ENCODE measurements at regions not wholly inside any gene's neighbourhood (a gene's known extent, or its start where the extent isn't known, plus 50 kb on each side); places are given as distances from the start of the nearest gene placed in this dataset.
"Not testable (repeated sequence)": the region's sequence is repeated elsewhere in the genome, so short reads cannot be mapped to it uniquely, and the experiment has no call there.

DNA sequence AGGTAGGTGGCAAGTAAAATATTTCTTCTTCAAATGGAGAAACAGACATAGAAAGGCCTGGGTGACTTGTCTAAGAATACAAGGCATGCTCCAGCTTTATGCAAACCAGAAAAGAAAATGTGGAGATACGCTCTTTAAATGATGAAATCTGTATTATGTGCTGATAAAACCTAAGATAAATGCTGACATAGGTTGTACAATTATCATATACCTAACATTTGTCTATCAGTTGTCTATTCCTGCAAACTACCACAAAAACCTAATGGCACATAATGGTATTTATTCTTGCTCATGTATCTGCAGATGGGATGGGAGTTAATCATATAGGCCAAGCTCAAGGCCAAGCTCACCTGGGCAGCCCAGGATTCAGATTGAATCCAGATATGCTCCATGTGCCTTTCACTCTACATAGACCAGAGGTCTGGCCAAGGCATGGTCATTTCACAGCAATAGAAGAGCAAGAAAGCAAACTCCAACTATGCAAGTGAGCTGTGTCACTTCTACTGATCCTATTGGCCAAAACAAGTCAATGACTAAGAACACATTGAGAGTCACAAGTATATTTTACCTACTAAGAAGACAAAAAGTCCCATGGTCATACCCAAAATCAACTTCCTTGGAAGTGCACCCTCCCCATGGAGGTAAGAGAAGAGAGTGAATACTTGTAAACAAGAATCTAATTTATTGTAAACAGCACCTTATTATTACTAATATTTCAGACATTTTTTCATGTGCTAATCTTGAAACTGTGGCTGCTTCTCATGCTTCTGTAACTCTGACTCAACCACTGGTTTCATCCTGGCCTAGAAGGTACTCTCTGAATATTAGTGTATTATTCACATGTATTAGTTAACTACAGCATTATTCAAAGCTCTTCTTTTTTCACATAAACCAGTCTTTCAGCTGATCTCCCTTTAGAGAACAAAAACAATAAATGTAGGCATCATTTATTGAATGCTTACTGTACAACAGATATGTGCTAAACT lies 270.7 kb upstream of the SOX9 start:
- DNase-seq: no peak

DNA sequence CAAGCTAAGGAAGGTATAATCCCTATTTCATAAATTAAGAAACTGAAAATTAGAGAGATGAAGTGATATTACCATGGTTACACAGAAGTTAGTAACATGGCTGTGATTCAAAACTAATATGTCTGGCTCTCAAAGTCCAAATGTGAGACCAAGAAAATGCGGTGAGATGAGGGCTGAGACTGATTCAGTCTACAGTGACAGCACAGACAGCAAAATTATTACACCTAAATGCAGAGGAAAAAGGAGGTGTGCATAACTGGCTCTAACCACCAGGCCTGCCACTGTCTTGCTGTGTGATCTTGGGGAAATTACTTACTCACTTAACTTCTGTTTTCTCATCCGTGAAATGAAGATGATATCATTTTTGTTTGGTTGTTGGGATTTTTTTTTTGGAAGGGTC lies 270.0 kb upstream of the SOX9 start:
- no peak for DNase-seq

DNA sequence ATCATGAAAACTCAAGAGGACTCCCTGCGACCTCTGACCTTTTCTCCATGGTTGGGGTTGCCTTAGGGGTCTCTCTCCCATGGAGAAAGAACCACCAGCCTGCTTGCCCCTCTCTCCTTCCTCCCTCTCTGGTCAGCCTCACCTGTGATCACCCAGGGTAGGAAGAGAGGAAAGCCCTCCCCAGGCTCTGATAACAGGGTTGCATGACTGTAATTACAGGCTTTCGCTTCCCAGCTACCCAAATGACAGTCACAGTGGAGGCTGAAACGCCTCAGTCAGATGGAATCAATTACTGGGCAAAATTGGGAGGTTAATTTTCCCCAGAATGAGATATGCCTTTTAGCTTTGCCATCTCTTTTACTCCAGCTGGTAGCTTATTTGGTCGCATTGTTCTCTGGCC lies 265.8 kb upstream of the SOX9 start:
- no peak for DNase-seq

DNA sequence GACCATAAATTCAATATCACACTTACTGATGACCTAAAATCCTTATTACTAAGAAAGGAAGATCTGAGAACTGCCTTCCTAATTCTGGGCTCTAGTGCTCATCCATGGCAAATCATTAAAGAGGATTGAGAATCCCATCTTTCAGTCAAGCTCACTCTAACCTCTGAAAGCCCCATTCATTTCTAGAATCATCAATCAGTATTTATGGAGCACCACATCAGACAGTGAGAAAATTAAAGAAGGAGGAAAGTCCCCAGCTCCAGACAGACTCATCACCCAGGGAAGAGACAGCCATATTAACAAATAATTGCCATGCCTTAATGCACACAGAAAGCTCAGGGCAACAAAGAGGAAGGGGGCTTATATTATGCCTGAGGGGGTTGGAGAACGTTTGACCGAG lies 256.1 kb upstream of the SOX9 start:
- no peak for DNase-seq

DNA sequence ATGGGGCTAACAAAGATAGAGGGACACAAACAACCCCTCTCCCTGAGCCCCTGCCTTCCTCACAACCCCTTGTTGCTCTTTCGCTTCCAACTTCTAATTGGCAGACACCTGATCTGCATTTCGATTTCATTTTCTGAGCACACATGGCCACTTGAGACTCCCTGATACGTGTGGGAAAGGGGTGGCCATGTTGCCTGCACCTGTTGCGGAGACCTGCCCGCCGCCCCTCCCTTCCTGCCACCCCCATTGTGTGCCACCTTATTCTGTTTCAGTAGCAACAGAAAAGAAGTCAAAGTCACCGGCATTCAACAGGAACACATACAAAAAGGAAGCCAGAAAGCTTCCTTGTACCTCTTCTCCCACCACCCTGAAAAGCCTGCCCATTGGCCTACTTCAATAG lies 254.7 kb upstream of the SOX9 start:
- DNase-seq: no peak

DNA sequence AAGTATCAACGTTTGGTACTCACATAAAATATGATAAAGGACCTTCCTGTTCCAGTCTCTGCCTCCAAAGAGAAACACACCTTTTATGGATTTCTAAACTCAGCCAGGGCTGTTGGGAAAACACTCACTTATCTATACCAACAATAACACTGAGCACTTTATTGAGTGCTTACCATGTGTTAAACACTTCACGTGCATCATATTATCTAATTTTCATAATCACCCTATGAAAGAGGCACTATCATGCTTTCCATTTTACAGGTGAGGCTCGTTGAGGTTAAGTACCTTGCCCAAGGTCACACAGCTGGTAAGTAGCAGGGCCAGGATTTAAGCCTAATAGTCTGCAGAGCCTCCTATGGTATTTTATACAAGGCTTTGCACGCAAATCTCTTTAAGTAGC lies 251.5 kb upstream of the SOX9 start:
- no peak for DNase-seq

DNA sequence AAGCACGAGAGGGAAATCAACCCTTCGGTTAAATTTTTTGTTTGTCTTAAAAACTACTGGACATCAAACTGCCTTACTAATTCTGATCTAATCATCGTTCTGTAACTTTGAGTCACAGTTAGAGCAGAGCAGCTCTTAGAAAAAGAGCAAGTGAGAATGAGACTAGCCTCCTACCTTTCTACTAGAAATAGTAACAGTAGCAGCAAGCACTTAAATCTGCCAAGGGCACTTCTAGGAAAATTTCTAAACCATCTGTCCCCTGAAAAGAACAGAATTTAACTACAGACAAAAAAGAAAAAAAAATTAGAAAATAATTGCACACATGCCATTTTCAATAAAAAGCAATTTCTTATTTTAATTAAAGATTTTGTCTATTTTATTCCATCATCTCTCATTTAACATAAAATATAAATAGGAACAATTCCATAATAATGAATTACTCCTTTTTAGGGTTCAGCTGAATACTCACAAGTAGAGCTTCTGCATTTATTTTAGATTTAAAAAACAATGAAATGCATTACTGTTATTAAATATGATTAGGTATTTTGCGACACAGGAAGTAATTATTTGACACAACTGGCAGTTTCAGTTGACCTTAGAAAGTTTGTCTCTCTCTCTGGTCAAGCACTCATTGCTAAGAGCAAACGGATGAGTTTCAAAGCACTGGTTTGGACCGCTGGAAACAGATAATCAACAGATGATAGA lies 250.8 kb upstream of the SOX9 start:
- DNase-seq: no peak

DNA sequence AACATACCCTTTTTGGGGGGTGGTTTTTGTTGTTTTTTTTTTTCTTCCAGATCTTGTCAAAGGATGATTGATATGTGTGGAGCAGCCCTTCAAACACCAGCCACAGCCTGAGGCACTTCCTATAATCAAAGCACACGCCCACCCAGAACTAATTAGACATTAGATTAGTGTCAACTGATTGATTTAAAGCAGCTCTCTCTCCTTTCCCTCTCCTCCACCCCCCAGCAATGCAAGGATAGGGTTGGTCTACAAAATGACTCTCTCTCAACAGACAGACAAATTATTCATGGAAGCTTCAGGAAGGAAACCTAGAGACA lies 250.3 kb upstream of the SOX9 start:
- DNase-seq: no peak

DNA sequence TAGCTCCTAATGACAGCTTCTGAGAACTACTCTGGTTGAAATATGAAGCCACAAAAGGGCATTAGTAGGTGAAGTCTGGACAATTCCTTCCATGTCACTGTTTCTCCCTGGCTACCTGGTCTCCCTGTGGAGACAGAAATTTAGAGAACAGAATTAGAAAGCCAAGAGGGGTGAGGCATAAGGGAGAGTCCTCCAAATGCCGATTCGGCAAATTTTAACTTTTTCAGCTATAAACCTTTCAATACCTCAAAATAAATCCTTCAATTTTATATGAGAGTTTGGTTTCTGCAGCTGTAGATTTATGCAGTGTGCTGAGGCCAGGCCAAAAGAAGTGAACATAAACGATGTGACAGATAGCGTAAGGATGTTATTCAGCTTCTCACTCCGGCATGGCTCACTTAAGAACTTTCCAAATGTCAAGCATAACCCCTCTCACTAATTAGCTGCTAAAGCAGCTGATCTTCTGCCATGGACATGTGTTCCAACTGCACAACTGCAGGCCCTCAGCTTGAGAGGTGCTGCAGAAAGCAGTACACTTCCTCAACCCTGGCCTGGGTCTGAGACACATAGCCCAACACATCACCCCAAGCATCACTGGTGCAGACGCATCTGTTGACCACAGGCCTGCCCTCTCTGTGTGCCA lies 247.9 kb upstream of the SOX9 start:
- DNase-seq: no peak

DNA sequence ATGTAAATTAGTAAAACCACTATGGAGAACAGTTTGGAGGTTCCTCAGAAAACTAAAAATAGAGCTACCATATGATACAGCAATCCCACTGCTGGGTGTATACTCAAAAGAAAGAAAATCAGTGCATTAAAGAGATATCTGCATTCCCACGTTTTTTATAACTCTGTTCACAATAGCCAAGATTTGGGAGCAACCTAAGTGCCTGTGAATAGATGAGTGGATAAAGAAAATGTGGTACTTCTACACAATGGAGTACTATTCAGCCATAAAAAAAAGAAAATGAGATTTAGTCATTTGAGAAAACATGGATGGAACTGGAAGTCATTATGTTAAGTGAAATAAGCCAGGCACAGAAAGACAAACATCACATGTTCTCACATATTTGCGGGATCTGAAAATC lies 246.0 kb upstream of the SOX9 start:
- not testable (repeated sequence) for DNase-seq

DNA sequence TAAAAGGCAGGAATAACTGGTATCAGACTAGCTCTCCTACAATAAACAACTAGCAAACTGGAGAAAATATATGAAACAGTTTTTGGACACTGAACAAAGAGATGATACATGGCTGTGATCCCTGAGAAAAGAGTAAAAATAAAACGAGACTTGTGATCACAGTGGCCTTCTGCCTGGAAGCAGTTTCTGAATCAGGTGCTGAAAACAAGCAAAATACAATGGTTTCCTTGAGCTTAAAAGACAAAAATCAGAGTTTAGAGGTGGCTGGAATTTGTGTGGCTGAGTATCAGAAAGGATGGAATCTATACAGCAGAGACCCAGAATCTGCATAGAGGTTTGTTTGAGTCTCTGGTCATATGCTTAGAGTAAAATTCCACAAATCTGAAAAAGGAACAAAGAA lies 242.5 kb upstream of the SOX9 start:
- DNase-seq: no peak

DNA sequence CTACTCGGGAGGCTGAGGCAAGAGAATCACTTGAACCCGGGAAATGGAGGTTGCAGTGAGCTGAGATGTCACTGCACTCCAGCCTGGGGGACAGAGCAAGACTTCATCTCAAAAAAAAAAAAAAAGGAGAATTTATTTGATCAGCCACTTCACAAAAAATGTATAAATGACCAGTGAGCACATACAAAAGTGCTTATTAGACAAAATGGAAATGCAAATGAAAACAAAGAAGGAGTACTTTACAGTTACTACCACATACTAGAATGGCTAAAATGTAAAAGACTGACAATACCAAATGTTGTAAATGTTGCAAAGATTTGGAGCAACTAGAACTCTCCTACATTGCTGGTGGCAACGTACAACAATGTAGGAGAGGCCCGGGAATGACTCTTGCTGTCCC lies 241.8 kb upstream of the SOX9 start:
- no peak for DNase-seq

DNA sequence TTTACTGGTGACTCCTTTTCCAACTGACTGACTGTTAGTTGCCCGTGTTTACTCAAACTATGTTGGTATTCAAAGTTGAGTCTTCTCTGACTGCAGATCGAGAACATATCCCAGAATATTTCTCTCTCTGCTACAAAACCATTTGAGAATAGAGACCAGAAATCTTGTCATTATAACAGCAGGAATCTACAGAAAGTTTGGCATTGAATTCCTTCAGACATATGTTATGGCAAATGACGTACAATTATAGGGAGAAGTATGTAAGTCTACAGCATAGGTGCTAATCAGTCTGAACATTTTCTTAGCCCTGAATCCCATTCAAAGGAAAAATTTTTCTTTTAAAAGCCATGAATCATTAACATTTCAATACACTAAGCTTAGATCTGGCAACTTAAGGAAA lies 239.8 kb upstream of the SOX9 start:
- DNase-seq: no peak

DNA sequence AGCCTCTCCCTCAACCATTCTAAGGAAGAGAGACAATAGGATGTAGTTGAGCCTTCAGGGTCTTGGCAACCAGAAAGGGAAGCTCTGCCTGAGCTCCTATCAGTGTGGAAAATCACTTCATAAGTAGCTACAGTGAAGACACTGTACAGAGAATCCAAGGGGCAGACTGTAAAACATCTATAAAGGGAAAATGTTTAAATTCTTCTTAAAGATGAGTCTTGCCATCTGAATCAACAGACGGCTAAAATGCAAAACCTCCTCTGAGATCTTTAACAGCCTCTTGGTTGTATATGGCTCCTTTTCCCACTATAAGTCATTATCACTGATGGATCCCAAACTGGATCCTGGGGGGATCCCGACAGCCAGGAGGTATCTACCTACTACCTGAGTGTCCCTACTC lies 239.2 kb upstream of the SOX9 start:
- DNase-seq: no peak

DNA sequence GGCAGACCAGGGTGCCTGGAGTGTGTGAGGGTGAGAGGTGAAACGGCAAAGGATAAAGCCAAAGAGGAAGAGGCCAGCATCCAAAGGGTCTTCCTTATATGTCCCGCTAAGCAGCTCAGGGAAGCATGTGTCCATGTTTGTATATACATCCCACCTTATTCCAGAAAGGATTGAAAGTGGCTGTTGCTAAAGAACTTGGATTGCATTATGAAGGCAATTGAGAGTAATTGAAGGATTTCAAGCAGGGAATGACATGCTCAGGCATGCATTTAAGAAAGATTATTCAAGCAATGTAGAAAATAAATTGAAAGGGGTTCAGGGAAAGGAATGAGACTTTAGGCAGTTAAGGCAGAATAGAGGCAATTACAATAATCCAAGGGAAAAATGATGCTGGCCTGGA lies 237.6 kb upstream of the SOX9 start:
- DNase-seq: no peak

DNA sequence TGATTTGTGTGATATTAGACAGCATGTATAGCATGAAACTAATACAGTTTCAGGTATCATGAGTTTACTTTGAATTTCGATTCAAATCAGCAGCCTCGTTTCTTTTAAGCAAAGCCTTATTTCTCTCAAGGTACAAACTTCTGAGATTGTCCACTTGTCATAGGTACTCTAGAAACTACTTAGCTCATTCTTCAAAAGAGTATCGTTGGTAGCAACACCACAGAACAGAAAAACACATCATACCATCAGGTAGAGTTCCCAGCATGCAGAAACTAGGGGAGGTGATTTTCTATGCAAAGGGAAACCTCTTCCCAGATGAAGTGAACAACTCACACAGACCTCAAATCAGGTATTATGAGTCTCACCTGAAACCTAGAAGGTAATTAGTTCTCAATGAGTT lies 237.0 kb upstream of the SOX9 start:
- no peak for DNase-seq

DNA sequence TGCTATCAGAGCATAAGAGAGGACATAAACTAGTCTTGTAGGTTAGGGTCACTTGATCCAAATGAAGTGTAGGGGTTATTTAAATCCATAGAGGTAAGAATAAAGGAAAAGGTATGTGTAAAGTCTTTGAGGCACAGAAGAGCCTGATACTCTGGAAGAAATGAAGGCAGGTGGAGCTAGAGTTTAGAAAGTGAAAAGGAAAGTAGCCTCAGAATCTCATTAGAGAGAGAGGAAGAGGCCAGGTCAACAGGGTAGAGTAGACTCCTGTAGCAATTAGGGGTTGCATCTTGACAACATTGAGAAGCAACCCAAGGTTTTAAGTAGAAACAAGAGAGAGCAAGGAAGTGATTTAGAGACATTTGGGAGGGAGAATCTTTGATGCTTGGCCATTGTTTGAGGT lies 235.2 kb upstream of the SOX9 start:
- no peak for DNase-seq

DNA sequence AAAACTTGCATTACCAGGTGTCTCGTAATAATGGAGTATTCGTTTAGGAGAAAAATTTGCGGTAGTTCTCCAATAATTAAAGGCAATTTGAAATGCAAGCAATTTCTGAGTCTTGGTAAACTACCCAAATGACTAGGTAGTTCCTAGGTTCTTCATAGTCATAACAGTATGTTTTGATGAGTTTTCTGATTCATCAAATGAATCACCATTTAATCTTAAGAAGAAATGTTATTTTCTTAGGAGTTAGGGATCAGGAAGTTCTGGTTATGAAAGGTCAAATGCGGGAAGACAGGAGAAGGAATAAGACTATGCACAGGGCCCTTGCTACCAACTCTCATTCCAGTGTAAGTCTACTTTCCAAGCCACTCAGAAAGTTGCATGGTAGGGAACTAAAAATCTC lies 221.5 kb upstream of the SOX9 start:
- DNase-seq: no peak

DNA sequence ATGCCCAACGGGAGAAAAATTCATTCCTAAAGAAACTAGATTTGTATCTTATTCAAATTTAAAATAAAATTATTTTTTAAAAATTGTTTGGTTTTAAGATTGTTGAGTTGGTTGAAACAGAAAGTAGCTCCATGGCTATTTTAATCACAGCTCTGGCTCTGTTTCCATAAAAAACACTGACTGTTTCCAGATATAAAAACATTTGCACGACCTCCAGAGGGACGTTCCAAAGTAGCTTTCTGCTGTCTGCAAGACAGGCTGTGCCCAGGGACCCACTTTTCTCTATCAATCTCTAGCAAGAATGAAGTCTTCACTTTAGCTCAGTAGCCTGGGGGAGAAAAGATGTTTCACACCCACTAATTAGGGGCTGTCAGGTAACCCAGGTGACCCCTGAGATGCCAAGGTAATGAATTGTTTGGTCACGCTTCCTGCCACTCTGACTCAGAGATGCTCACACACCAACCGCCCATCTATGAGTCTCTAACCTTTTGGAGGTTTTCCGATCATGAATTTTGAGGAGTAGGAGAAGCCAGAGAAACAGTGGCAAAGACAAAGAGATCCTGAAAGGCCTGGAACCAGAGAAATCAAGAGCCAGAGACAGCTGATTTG lies 220.1 kb upstream of the SOX9 start:
- no peak for DNase-seq

DNA sequence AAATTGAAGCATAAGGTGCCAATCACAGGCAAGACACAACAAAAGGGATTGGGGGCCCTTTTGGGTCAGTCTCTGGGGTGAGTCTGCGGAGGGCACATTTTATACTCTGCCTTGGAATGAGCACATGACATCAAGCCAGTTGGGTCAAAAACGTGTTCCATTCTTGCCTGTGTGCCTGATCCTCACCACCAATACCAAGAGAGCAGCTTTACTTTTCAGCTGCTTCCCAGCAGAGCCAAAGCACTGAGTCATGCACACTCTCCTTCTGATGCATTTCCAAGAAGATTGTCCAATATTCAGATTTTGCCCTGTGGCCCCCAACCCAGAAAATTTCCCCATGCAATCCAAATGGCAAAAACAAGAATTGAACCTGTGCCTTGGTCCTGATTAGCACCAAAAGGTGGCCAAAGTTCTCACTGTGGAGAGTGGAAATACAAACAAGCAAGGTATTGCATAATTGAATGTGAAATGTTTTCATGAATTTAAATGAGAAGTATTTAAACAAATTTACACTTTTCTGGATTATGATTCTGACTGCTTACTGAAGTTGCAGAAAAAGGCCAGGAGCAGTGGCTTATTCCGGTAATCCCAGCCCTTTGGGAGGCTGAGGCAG lies 217.8 kb upstream of the SOX9 start:
- DNase-seq: no peak

DNA sequence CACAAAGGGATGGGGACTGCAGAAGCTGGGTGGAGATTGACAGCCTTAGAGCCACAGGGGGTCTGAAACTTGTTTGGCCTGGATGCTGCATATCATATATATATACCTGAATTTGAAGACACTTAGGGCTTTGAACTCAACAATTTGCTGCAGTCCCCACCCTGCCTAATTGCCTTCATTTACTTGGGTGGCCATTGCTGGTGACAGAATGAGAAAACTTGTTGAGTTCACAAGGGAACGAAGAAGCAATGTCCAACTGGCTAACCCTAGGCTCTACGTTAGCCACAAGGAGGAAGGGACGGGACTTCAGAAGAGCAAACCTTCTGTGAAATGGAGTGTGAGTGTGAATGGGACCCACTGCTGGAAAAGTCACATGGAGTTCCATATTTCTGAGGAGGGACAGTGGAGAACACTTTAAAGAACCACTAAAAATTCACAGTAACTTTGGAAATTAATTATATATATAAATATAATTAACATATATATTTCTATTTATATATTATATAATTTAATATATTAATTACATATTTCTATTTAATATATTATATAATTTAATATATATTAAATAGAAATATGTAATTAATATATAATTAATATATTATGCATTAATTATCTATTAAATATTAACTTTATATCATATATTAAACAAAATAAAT lies 215.3 kb upstream of the SOX9 start:
- no peak for DNase-seq

DNA sequence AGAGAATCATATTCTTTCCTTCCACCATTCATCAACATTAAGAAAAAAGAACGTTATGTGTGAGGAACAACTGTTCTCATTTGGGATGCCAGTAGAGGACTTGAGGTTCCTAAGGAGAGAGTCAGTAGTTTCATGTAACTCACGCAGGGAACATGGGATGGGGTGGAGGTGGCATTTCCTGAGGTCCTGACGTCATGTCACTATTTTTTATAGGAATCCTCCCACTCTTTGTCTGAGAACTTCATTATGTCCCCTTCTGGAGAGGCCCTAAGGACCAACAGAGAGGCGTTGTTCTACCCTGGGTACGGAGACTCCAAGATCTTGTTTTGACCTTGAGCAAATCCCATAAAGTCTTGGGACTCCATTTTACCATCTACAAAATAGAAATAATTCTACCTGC lies 211.7 kb upstream of the SOX9 start:
- no peak for DNase-seq

DNA sequence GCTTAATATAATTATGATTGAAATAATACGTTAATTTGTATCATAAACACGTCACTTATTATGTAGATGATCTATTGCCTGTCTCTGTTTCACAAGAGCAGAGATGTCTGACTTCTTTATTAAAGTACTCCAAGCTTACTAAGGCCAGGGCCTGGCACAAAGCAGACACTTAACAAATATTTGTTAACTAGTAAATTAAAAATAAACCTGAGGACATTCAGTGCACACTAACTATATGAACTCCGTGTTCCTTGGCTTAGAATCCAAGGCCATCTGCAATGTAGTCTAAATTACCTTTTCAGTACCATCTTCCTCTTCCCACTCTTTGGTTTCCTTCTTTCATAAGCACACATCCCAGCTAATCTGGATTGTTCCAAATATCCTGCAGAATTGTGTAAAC lies 210.8 kb upstream of the SOX9 start:
- no peak for DNase-seq
